NT2/D1 (cell line): ENCODE measurements at regions not wholly inside any gene's neighbourhood (a gene's known extent, or its start where the extent isn't known, plus 50 kb on each side); places are given as distances from the start of the nearest gene placed in this dataset.

Source experiments
- DNase-seq: peaks from one replicate; pipeline ENCODE4 v3.0.0-alpha.2; 2011; ENCODE audit warnings: low read depth, low spot score
- H3K27me3 ChIP-seq: 2 replicates; pipeline ENCODE4 v1.6.0; 2011; ENCODE audit warnings: mild to moderate bottlenecking; ENCODE audit not compliant: insufficient read length, insufficient read depth
- H3K36me3 ChIP-seq: 2 replicates; pipeline ENCODE4 v1.6.1; 2011; ENCODE audit warnings: mild to moderate bottlenecking, low read length, mixed read lengths; ENCODE audit not compliant: insufficient read depth, insufficient read length
- H3K4me1 ChIP-seq: 2 replicates; pipeline ENCODE4 v1.5.1; 2011; ENCODE audit not compliant: insufficient read depth, insufficient read length
- H3K4me3 ChIP-seq: 2 replicates; pipeline ENCODE4 v1.5.1; 2011; ENCODE audit warnings: low read depth; ENCODE audit not compliant: insufficient read length
- H3K9ac ChIP-seq: 2 replicates; pipeline ENCODE4 v1.6.0; 2011; ENCODE audit warnings: low read depth; ENCODE audit not compliant: insufficient read length
- H3K9me3 ChIP-seq: 2 replicates; pipeline ENCODE4 v1.5.1; 2011; ENCODE audit warnings: mild to moderate bottlenecking, low read length; ENCODE audit not compliant: insufficient read depth
- SUZ12 ChIP-seq: IDR thresholded peaks from 2 replicates; pipeline ENCODE4 v1.6.1; 2011; ENCODE audit not compliant: insufficient read length, insufficient read depth; ENCODE audit errors: extremely low read depth
- YY1 ChIP-seq: IDR thresholded peaks from 2 replicates; pipeline ENCODE4 v1.6.1; 2011; ENCODE audit not compliant: insufficient read length, insufficient read depth
- ZNF274 ChIP-seq: IDR thresholded peaks from 2 replicates; pipeline ENCODE4 v1.6.1; 2011; ENCODE audit warnings: mild to moderate bottlenecking, low read depth, low read length

DNA sequence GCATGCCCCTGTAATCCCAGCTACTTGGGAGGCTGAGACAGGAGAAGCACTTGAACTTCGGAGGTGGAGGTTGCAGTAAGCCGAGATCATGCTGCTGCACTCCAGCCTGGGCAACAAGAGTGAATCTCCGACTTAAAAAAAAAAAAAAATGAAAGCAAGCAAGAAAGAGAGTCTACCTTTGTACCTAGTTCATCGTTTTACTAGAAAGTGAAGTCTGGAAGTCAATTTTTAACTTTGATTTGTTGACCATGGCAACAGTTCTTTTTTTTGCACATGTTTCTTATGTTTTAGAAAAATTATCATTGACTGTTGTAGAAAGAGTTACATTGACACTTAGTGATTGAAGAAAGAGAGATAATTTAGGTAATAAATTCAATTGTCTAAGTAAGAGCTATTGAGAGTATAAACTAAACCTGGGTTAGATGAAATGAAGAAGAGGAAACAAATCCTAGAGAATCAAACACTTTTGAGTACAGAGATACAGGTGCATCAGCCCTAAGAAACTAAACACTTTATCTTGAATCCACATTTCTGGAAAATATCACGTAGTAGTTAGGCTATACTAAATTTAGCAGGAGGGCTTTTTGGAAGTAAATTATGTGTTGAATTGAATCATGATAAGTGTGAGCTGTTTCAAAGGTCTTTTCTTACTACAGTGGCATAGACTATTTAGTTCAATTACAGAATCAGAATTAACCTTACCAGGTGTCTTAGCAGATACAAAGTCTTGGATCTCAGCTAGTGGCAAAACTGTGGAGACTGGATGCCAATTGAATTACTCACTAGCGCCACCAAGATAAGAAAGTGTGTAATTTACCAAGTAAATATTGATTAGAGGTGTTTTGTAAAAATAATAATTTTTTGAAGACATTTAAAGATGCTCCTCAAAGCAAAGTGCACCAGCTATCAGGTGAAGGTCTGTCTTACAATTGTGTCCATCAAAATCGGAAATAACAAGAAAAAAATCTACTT, 303.4 kb upstream of the NRXN1 start:
- no peak overlapping the region for H3K9ac ChIP-seq
- no peaks in the 10 kb centered on the region for H3K9me3 ChIP-seq
- no peaks in the 10 kb centered on the region for H3K27me3 ChIP-seq
- no peaks in the 10 kb centered on the region for H3K4me1 ChIP-seq
- no peak for DNase-seq
- no peaks in the 10 kb centered on the region for H3K36me3 ChIP-seq
- H3K4me3 ChIP-seq: no peak overlapping the region
- no peak for TF ChIP-seq ZNF274
- no peak for TF ChIP-seq YY1
- TF ChIP-seq SUZ12: no peak

DNA sequence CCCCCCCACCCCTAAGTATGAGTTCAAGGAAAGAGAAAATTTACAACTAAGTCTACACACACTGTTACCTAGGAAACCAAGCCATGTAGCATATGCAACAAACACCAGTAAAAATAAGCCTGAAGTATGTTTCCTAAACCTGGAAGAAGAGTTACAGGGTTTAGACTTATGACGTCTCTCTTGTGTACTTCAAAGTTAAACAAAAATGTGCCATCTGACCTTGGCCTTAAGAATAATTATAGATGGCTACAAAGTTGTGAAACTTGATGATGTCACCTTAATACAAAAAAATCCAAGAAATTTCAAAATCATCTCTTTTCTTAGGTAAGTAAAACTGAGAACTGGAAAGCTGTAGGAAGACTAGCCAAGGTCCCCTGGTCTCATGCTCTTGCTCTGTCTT, 297.6 kb upstream of the NRXN1 start:
- H3K9me3 ChIP-seq: no peaks in the 10 kb centered on the region
- H3K27me3 ChIP-seq: no peaks in the 10 kb centered on the region
- no peaks in the 10 kb centered on the region for H3K4me1 ChIP-seq
- no peak overlapping the region for H3K9ac ChIP-seq
- no peaks in the 10 kb centered on the region for H3K36me3 ChIP-seq
- H3K4me3 ChIP-seq: no peak overlapping the region
- DNase-seq: no peak
- no peak for TF ChIP-seq ZNF274
- TF ChIP-seq SUZ12: no peak
- no peak for TF ChIP-seq YY1

- no peaks in the 10 kb centered on the region for H3K36me3 ChIP-seq
- H3K9ac ChIP-seq: no peak overlapping the region
- TF ChIP-seq YY1 (no peak), SUZ12 (no peak), ZNF274 (no peak)
- no peaks in the 10 kb centered on the region for H3K4me1 ChIP-seq
- peaks cover 6% of the 10 kb centered on the region for H3K9me3 ChIP-seq
- no peaks in the 10 kb centered on the region for H3K27me3 ChIP-seq
- no peak overlapping the region for H3K4me3 ChIP-seq
- no peak for DNase-seq
Measured at GRCh38 chr2:51324051-51324450, 292.1 kb upstream of the NRXN1 start.

DNA sequence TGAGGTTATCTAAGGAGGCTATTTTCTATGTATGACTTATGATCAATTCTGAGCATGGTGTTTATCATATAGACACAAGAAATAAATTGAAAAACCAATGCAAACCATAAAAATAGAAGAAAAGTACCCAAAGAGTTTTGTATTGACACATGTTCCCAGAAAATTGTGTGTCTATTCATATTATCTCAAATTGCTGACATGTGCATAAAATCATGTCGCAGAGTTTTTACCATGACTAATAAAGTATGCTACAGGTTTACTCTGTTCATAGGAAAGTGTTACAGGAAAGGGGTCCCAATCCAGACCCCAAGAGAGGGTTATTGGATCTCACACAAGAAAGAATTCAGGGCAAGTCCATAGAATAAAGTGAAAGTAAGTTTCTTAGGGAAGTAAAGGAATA, 290.7 kb upstream of the NRXN1 start:
- no peaks in the 10 kb centered on the region for H3K36me3 ChIP-seq
- no peak for TF ChIP-seq SUZ12
- no peak for DNase-seq
- H3K9ac ChIP-seq: no peak overlapping the region
- H3K4me1 ChIP-seq: no peaks in the 10 kb centered on the region
- no peak overlapping the region for H3K4me3 ChIP-seq
- no peaks in the 10 kb centered on the region for H3K27me3 ChIP-seq
- peaks cover 13% of the 10 kb centered on the region for H3K9me3 ChIP-seq

- no peaks in the 10 kb centered on the region for H3K9me3 ChIP-seq
- no peaks in the 10 kb centered on the region for H3K4me1 ChIP-seq
- H3K4me3 ChIP-seq: no peak overlapping the region
- H3K27me3 ChIP-seq: no peaks in the 10 kb centered on the region
- no peak overlapping the region for H3K9ac ChIP-seq
- DNase-seq: no peak
- H3K36me3 ChIP-seq: no peaks in the 10 kb centered on the region
- TF ChIP-seq YY1 (no peak), SUZ12 (no peak), ZNF274 (no peak)
Measured at GRCh38 chr2:51304311-51304710, 272.4 kb upstream of the NRXN1 start.

DNA sequence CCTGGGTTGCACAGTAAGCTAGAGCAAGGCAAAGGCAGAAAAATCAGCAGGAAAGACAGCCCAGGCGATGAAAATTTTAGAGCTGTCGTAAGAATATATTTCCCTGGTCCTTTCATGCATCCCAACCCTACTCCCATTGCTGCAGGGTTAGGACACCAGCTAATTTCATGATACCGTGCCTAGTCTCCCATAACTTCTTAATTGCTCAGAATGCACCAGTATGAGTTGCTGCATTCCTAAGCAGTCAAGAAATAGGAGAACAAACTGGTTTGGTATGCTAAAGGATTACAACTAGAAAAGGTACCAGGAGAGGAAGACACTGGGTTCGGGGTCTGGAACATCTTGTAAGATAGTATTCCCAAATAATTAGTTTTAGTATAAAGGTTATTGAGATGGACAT, 269.4 kb upstream of the NRXN1 start:
- H3K9me3 ChIP-seq: no peaks in the 10 kb centered on the region
- H3K4me3 ChIP-seq: no peak overlapping the region
- no peaks in the 10 kb centered on the region for H3K36me3 ChIP-seq
- DNase-seq: no peak
- no peaks in the 10 kb centered on the region for H3K27me3 ChIP-seq
- no peaks in the 10 kb centered on the region for H3K4me1 ChIP-seq
- H3K9ac ChIP-seq: no peak overlapping the region
- no peak for TF ChIP-seq YY1
- no peak for TF ChIP-seq SUZ12
- no peak for TF ChIP-seq ZNF274

DNA sequence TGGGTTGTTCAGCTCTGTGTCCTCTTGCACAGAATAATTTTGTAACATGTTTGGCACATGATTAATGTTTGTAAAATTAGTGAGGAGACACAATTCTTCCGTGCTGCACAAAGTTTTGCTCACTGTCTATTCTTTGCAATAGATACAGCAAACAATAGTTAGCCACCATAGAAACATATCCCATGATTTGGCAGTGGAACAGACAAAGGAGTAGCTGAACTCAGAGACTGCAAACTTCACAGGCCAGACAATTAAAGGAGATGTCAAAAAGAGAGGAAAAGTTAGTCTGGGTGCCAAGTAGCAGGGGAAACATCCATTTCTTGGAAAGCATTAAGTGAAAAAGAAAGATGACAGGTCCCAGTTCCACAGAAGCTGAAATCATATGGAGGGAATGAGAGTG, 267.4 kb upstream of the NRXN1 start:
- no peaks in the 10 kb centered on the region for H3K27me3 ChIP-seq
- TF ChIP-seq ZNF274: no peak
- no peak for TF ChIP-seq YY1
- no peak for TF ChIP-seq SUZ12
- H3K4me3 ChIP-seq: no peak overlapping the region
- no peak overlapping the region for H3K9ac ChIP-seq
- H3K9me3 ChIP-seq: no peaks in the 10 kb centered on the region
- H3K4me1 ChIP-seq: no peaks in the 10 kb centered on the region
- no peak for DNase-seq
- H3K36me3 ChIP-seq: no peaks in the 10 kb centered on the region
